ENCODE measurements at regions not wholly inside any gene's neighbourhood (a gene's known extent, or its start where the extent isn't known, plus 50 kb on each side); places are given as distances from the start of the nearest gene placed in this dataset.

- Histone ChIP-seq H3K9me3 (ENCODE audit: insufficient read depth in 2 of 2, low read depth in 1 of 2, low read length in 1 of 2) (no peaks in the 10 kb centered on the region), H3K27ac (ENCODE audit: low read depth, low read length) (no peak overlapping the region), H2AK5ac (ENCODE audit: low read depth, low read length) (no peak overlapping the region), H3K9ac (replicated peaks in 1 of 4; ENCODE audit: extremely low read depth in 1 of 4, low read depth in 3 of 4, low read length in 3 of 4) (no peak overlapping the region), H3K4me2 (ENCODE audit: insufficient read depth in 1 of 2, low read depth in 2 of 2, low read length in 2 of 2) (no peak overlapping the region), H3K79me2 (ENCODE audit: control insufficient read depth in 1 of 2, insufficient read depth in 2 of 2, low read length in 2 of 2) (no peaks in the 10 kb centered on the region), H3K18ac (ENCODE audit: extremely low read depth, low read length) (no peak overlapping the region), H3K23me2 (ENCODE audit: low read depth, low read length) (no peaks in the 10 kb centered on the region), H3K14ac (ENCODE audit: insufficient read length) (no peak overlapping the region), H3K36me3 (ENCODE audit: control insufficient read depth in 2 of 4, insufficient read depth in 4 of 4, low read length in 3 of 4) (no peaks in the 10 kb centered on the region), H3K4me3 (ENCODE audit: extremely low read depth in 1 of 4, insufficient read depth in 2 of 4, low read depth in 3 of 4, low read length in 4 of 4) (no peak overlapping the region), H2AFZ (ENCODE audit: low read length) (no peak overlapping the region), H3K27me3 (replicated peaks in 1 of 4; ENCODE audit: control insufficient read depth in 3 of 4, extremely low read depth in 1 of 4, insufficient read depth in 3 of 4, low read length in 3 of 4) (peaks cover 0 to 2% (median 0%) of the 10 kb centered on the region in 4 experiments; a peak in 2 of 7 replicates), H3K4ac (replicated peaks; ENCODE audit: insufficient read length, low read depth, low read length) (no peak overlapping the region), H2BK120ac (replicated peaks; ENCODE audit: low read depth, low read length) (no peak overlapping the region), H4K20me1 (replicated peaks in 1 of 2; ENCODE audit: control insufficient read depth in 1 of 2, insufficient read depth in 2 of 2, low read length in 2 of 2) (no peaks in the 10 kb centered on the region), H4K5ac (ENCODE audit: insufficient read length, low read depth, low read length) (no peak overlapping the region), H3K79me1 (ENCODE audit: low read depth, low read length) (no peaks in the 10 kb centered on the region), H3K4me1 (replicated peaks in 1 of 4; ENCODE audit: control insufficient read depth in 3 of 4, insufficient read depth in 4 of 4, low read length in 3 of 4) (no peaks in the 10 kb centered on the region), H2BK15ac (ENCODE audit: low read length) (no peak overlapping the region), H2BK20ac (ENCODE audit: low read length) (no peak overlapping the region), H2BK5ac (ENCODE audit: low read depth, low read length) (no peak overlapping the region), H4K8ac (ENCODE audit: extremely low read depth, insufficient read depth, low read length) (no peak overlapping the region), H2BK12ac (ENCODE audit: low read depth, low read length) (no peak overlapping the region), H4K91ac (replicated peaks; ENCODE audit: insufficient read length, low read length) (no peak overlapping the region), H3K56ac (replicated peaks; ENCODE audit: insufficient read length, low read depth, low read length) (no peak overlapping the region), H3K23ac (ENCODE audit: insufficient read length) (no peak overlapping the region)
- 78% methylated on average over 1 of the region's 1 CpG; no CpG with 5 or more reads in 1 of the 2 experiments for WGBS, 2 experiments (ENCODE audit: extremely low coverage in 1 of 2, insufficient coverage in 1 of 2, insufficient read length in 1 of 2, insufficient replicate concordance in 2 of 2, low coverage in 1 of 2, low lambda C conversion rate in 2 of 2, missing lambda C conversion rate in 1 of 2)
- TF ChIP-seq MAFK (IDR thresholded peaks at IDR 0.05; ENCODE audit: low read depth, low read length) = no peak
- TF ChIP-seq TEAD4 (IDR thresholded peaks at IDR 0.05; ENCODE audit: low read depth, low read length) = no peak
- TF ChIP-seq KDM1A (IDR thresholded peaks at IDR 0.05; ENCODE audit: borderline replicate concordance, low read length) = no peak
- TF ChIP-seq RNF2 (IDR thresholded peaks at IDR 0.05; ENCODE audit: borderline replicate concordance, low read depth, low read length, missing control alignments, poor library complexity, severe bottlenecking) = no peak
- no peak for TF ChIP-seq TCF12 (IDR thresholded peaks at IDR 0.05; ENCODE audit: low read depth, low read length)
- ChIA-PET POLR2A (ENCODE audit: partially characterized antibody) (no interaction called here), CTCF (ENCODE audit: partially characterized antibody) (interaction anchor here (0.6 to 2.1 kb wide), 3 partner anchors 10 to 99 kb away, joined by 3 to 5 read pairs (median 3); no protein-coding TSS in a partner anchor)
- DNase-seq (ENCODE audit: low read depth in 1 of 2, low spot score in 2 of 2) = no peak
- no peak for FAIRE-seq
Observed at GRCh38 chr12:107485731-107486130, 199.9 kb upstream of the PWP1 start.

Data from H1 (cell line).